GM13976 (cell line): ENCODE measurements at regions not wholly inside any gene's neighbourhood (a gene's known extent, or its start where the extent isn't known, plus 50 kb on each side); places are given as distances from the start of the nearest gene placed in this dataset.
"Not testable (repeated sequence)": the region's sequence is repeated elsewhere in the genome, so short reads cannot be mapped to it uniquely, and the experiment has no call there.

Experiments
- DNase-seq: peaks from one replicate; pipeline ENCODE4 v3.0.0; 2012; ENCODE audit warnings: low spot score
- CTCF ChIP-seq: IDR thresholded peaks from 2 replicates; pipeline ENCODE4 v1.5.1; 2012; ENCODE audit warnings: borderline replicate concordance, mild to moderate bottlenecking; ENCODE audit not compliant: insufficient read depth; ENCODE audit errors: extremely low read depth, missing control alignments, control extremely low read depth
- in situ Hi-C: fragments of 300-500 bp; cut with MboI; formaldehyde crosslinking; loops from one replicate; pipeline ENCODE4 v1.12.0; 2022; ENCODE audit warnings: low sequenced_read_pairs, mixed read lengths, inconsistent platforms; ENCODE audit not compliant: unreplicated experiment

GRCh38 chr4:27429364-27429871 is 568.8 kb downstream of the STIM2 start:
- in situ Hi-C loops: no loop called here
- TF ChIP-seq CTCF: no peak
- DNase-seq: no peak

GRCh38 chr4:27442146-27442545 is 581.5 kb downstream of the STIM2 start:
- DNase-seq: no peak
- TF ChIP-seq CTCF: no peak
- in situ Hi-C loops: no loop called here

GRCh38 chr4:27442661-27443060 is 582.0 kb downstream of the STIM2 start:
- DNase-seq, in situ Hi-C loops: not testable (repeated sequence)

GRCh38 chr4:27463816-27464215 is 603.2 kb downstream of the STIM2 start:
- in situ Hi-C loops: no loop called here
- no peak for TF ChIP-seq CTCF
- no peak for DNase-seq

GRCh38 chr4:27467351-27467750 is 606.7 kb downstream of the STIM2 start:
- no peak for DNase-seq
- in situ Hi-C loops: no loop called here
- no peak for TF ChIP-seq CTCF

- no peak for TF ChIP-seq CTCF
- in situ Hi-C loops: no loop called here
Observed at GRCh38 chr4:27472364-27472763, 611.7 kb downstream of the STIM2 start.

GRCh38 chr4:27474691-27475090 is 614.0 kb downstream of the STIM2 start:
- no peak for TF ChIP-seq CTCF
- DNase-seq: no peak
- in situ Hi-C loops: no loop called here

More at GRCh38 chr4:27472364-27472763, 611.7 kb downstream of the STIM2 start:
- DNase-seq: no peak
